ENCODE measurements at regions not wholly inside any gene's neighbourhood (a gene's known extent, or its start where the extent isn't known, plus 50 kb on each side); places are given as distances from the start of the nearest gene placed in this dataset.

GRCh38 chr6:54578261-54578660 is 268.3 kb upstream of the FAM83B start:
- no peak overlapping the region for H3K9ac ChIP-seq (ENCODE audit: low read length)
- no peaks in the 10 kb centered on the region for H3K4me1 ChIP-seq (ENCODE audit: low read length)
- H3K4me2 ChIP-seq (ENCODE audit: low read depth, low read length, poor library complexity, severe bottlenecking) = no peak overlapping the region
- H3K27me3 ChIP-seq (ENCODE audit: low read length) = no peaks in the 10 kb centered on the region
- no peak for DNase-seq
- H3K9me3 ChIP-seq (ENCODE audit: low read length) = peaks cover 10% of the 10 kb centered on the region; the same call in 1 of the 2 replicates
- H3K36me3 ChIP-seq (ENCODE audit: insufficient read depth, low read length) = no peaks in the 10 kb centered on the region
- H4K20me1 ChIP-seq (ENCODE audit: insufficient read depth, low read depth, low read length) = no peaks in the 10 kb centered on the region
- H2AFZ ChIP-seq (ENCODE audit: low read length) = no peak overlapping the region
- no peaks in the 10 kb centered on the region for H3K9me2 ChIP-seq (replicated peaks; ENCODE audit: insufficient read depth, low read length)
- H3K79me2 ChIP-seq (ENCODE audit: low read length) = no peaks in the 10 kb centered on the region
- H3K4me3 ChIP-seq (ENCODE audit: low read length) = no peak overlapping the region
- no peak overlapping the region for H3K27ac ChIP-seq (ENCODE audit: low read length)

GRCh38 chr6:54579011-54579410 is 267.6 kb upstream of the FAM83B start:
- H3K4me1 ChIP-seq (ENCODE audit: low read length) = no peaks in the 10 kb centered on the region
- no peak overlapping the region for H3K9ac ChIP-seq (ENCODE audit: low read length)
- H3K79me2 ChIP-seq (ENCODE audit: low read length) = no peaks in the 10 kb centered on the region
- H3K4me3 ChIP-seq (ENCODE audit: low read length) = no peak overlapping the region
- no peak overlapping the region for H3K4me2 ChIP-seq (ENCODE audit: low read depth, low read length, poor library complexity, severe bottlenecking)
- no peaks in the 10 kb centered on the region for H3K9me2 ChIP-seq (replicated peaks; ENCODE audit: insufficient read depth, low read length)
- no peak for DNase-seq
- H2AFZ ChIP-seq (ENCODE audit: low read length) = no peak overlapping the region
- H3K27ac ChIP-seq (ENCODE audit: low read length) = no peak overlapping the region
- H3K9me3 ChIP-seq (ENCODE audit: low read length) = peaks cover 7% of the 10 kb centered on the region; the same call in 1 of the 2 replicates
- H3K36me3 ChIP-seq (ENCODE audit: insufficient read depth, low read length) = no peaks in the 10 kb centered on the region
- H3K27me3 ChIP-seq (ENCODE audit: low read length) = no peaks in the 10 kb centered on the region
- no peaks in the 10 kb centered on the region for H4K20me1 ChIP-seq (ENCODE audit: insufficient read depth, low read depth, low read length)

GRCh38 chr6:54586251-54586650 is 260.3 kb upstream of the FAM83B start:
- no peaks in the 10 kb centered on the region for H3K79me2 ChIP-seq (ENCODE audit: low read length)
- no peak overlapping the region for H3K4me2 ChIP-seq (ENCODE audit: low read depth, low read length, poor library complexity, severe bottlenecking)
- DNase-seq = no peak
- H3K36me3 ChIP-seq (ENCODE audit: insufficient read depth, low read length) = no peaks in the 10 kb centered on the region
- H3K4me3 ChIP-seq (ENCODE audit: low read length) = no peak overlapping the region
- H3K4me1 ChIP-seq (ENCODE audit: low read length) = no peaks in the 10 kb centered on the region
- H4K20me1 ChIP-seq (ENCODE audit: insufficient read depth, low read depth, low read length) = no peaks in the 10 kb centered on the region
- H3K27me3 ChIP-seq (ENCODE audit: low read length) = no peaks in the 10 kb centered on the region
- H3K9ac ChIP-seq (ENCODE audit: low read length) = no peak overlapping the region
- no peaks in the 10 kb centered on the region for H3K9me2 ChIP-seq (replicated peaks; ENCODE audit: insufficient read depth, low read length)
- H3K9me3 ChIP-seq (ENCODE audit: low read length) = peaks cover 12% of the 10 kb centered on the region
- no peak overlapping the region for H2AFZ ChIP-seq (ENCODE audit: low read length)
- H3K27ac ChIP-seq (ENCODE audit: low read length) = no peak overlapping the region

- Histone ChIP-seq H3K4me1 (ENCODE audit: low read length) (no peaks in the 10 kb centered on the region), H3K36me3 (ENCODE audit: insufficient read depth, low read length) (no peaks in the 10 kb centered on the region), H3K9me2 (replicated peaks; ENCODE audit: insufficient read depth, low read length) (no peaks in the 10 kb centered on the region), H3K27me3 (ENCODE audit: low read length) (no peaks in the 10 kb centered on the region), H2AFZ (ENCODE audit: low read length) (no peak overlapping the region), H4K20me1 (ENCODE audit: insufficient read depth, low read depth, low read length) (no peaks in the 10 kb centered on the region), H3K9ac (ENCODE audit: low read length) (no peak overlapping the region), H3K4me2 (ENCODE audit: low read depth, low read length, poor library complexity, severe bottlenecking) (no peak overlapping the region), H3K4me3 (ENCODE audit: low read length) (no peak overlapping the region), H3K27ac (ENCODE audit: low read length) (no peak overlapping the region), H3K79me2 (ENCODE audit: low read length) (no peaks in the 10 kb centered on the region), H3K9me3 (ENCODE audit: low read length) (peaks cover 14% of the 10 kb centered on the region)
- no peak for DNase-seq
These were observed 259.3 kb upstream of the FAM83B start for GRCh38 chr6:54587277-54587676.

- Histone ChIP-seq H2AFZ (ENCODE audit: low read length) (no peak overlapping the region), H4K20me1 (ENCODE audit: insufficient read depth, low read depth, low read length) (no peaks in the 10 kb centered on the region), H3K79me2 (ENCODE audit: low read length) (no peaks in the 10 kb centered on the region), H3K27me3 (ENCODE audit: low read length) (no peaks in the 10 kb centered on the region), H3K9ac (ENCODE audit: low read length) (no peak overlapping the region), H3K4me1 (ENCODE audit: low read length) (no peaks in the 10 kb centered on the region), H3K4me3 (ENCODE audit: low read length) (no peak overlapping the region), H3K36me3 (ENCODE audit: insufficient read depth, low read length) (no peaks in the 10 kb centered on the region), H3K27ac (ENCODE audit: low read length) (no peak overlapping the region), H3K9me3 (ENCODE audit: low read length) (peaks cover 14% of the 10 kb centered on the region), H3K4me2 (ENCODE audit: low read depth, low read length, poor library complexity, severe bottlenecking) (no peak overlapping the region), H3K9me2 (replicated peaks; ENCODE audit: insufficient read depth, low read length) (no peaks in the 10 kb centered on the region)
- no peak for DNase-seq
These were observed 258.4 kb upstream of the FAM83B start for GRCh38 chr6:54588176-54588575.

GRCh38 chr6:54595844-54596243 is 250.7 kb upstream of the FAM83B start:
- H3K4me1 ChIP-seq (ENCODE audit: low read length) = no peaks in the 10 kb centered on the region
- H3K4me3 ChIP-seq (ENCODE audit: low read length) = no peak overlapping the region
- DNase-seq = no peak
- no peaks in the 10 kb centered on the region for H3K79me2 ChIP-seq (ENCODE audit: low read length)
- no peaks in the 10 kb centered on the region for H3K36me3 ChIP-seq (ENCODE audit: insufficient read depth, low read length)
- H3K4me2 ChIP-seq (ENCODE audit: low read depth, low read length, poor library complexity, severe bottlenecking) = no peak overlapping the region
- H3K27me3 ChIP-seq (ENCODE audit: low read length) = no peaks in the 10 kb centered on the region
- no peaks in the 10 kb centered on the region for H4K20me1 ChIP-seq (ENCODE audit: insufficient read depth, low read depth, low read length)
- H3K27ac ChIP-seq (ENCODE audit: low read length) = no peak overlapping the region
- peaks cover 9% of the 10 kb centered on the region; the same call in 1 of the 2 replicates for H3K9me3 ChIP-seq (ENCODE audit: low read length)
- H2AFZ ChIP-seq (ENCODE audit: low read length) = no peak overlapping the region
- H3K9me2 ChIP-seq (replicated peaks; ENCODE audit: insufficient read depth, low read length) = no peaks in the 10 kb centered on the region
- H3K9ac ChIP-seq (ENCODE audit: low read length) = no peak overlapping the region

GRCh38 chr6:54598787-54599313 is 247.7 kb upstream of the FAM83B start:
- Histone ChIP-seq H3K36me3 (ENCODE audit: insufficient read depth, low read length) (no peaks in the 10 kb centered on the region), H3K9ac (ENCODE audit: low read length) (no peak overlapping the region), H3K9me3 (ENCODE audit: low read length) (peaks cover 3% of the 10 kb centered on the region; the same call in 1 of the 2 replicates), H4K20me1 (ENCODE audit: insufficient read depth, low read depth, low read length) (no peaks in the 10 kb centered on the region), H3K79me2 (ENCODE audit: low read length) (no peaks in the 10 kb centered on the region), H3K9me2 (replicated peaks; ENCODE audit: insufficient read depth, low read length) (no peaks in the 10 kb centered on the region), H2AFZ (ENCODE audit: low read length) (no peak overlapping the region), H3K4me1 (ENCODE audit: low read length) (no peaks in the 10 kb centered on the region), H3K27ac (ENCODE audit: low read length) (no peak overlapping the region), H3K27me3 (ENCODE audit: low read length) (no peaks in the 10 kb centered on the region), H3K4me2 (ENCODE audit: low read depth, low read length, poor library complexity, severe bottlenecking) (no peak overlapping the region), H3K4me3 (ENCODE audit: low read length) (no peak overlapping the region)
- DNase-seq = no peak

- no peak for DNase-seq
- Histone ChIP-seq H3K27me3 (ENCODE audit: low read length) (no peaks in the 10 kb centered on the region), H3K9me3 (ENCODE audit: low read length) (peaks cover under 1% of the 10 kb centered on the region; the same call in 1 of the 2 replicates), H3K9ac (ENCODE audit: low read length) (no peak overlapping the region), H3K9me2 (replicated peaks; ENCODE audit: insufficient read depth, low read length) (no peaks in the 10 kb centered on the region), H3K36me3 (ENCODE audit: insufficient read depth, low read length) (no peaks in the 10 kb centered on the region), H2AFZ (ENCODE audit: low read length) (no peak overlapping the region), H3K4me3 (ENCODE audit: low read length) (no peak overlapping the region), H3K27ac (ENCODE audit: low read length) (no peak overlapping the region), H3K79me2 (ENCODE audit: low read length) (no peaks in the 10 kb centered on the region), H3K4me2 (ENCODE audit: low read depth, low read length, poor library complexity, severe bottlenecking) (no peak overlapping the region), H3K4me1 (ENCODE audit: low read length) (no peaks in the 10 kb centered on the region), H4K20me1 (ENCODE audit: insufficient read depth, low read depth, low read length) (no peaks in the 10 kb centered on the region)
These were observed 244.8 kb upstream of the FAM83B start for GRCh38 chr6:54601600-54602300.

All from Karpas-422 (cell line).